Breast epithelium (tissue), 3 donors: ENCODE measurements at regions not wholly inside any gene's neighbourhood (a gene's known extent, or its start where the extent isn't known, plus 50 kb on each side); places are given as distances from the start of the nearest gene placed in this dataset.

Experiments
- POLR2A ChIP-seq: fragments of 450-650 bp; IDR thresholded peaks from one replicate; pipeline ENCODE4 v1.6.1; 2016; ENCODE audit warnings: antibody characterized with exemption, mild to moderate bottlenecking, moderate library complexity
- POLR2AphosphoS5 ChIP-seq, 3 donors: sonication (generic); formaldehyde crosslinking; IDR thresholded peaks; one replicate each; pipeline ENCODE4 v1.6.1; 2017; ENCODE audit warnings: antibody characterized with exemption in 3 of 3
- TF ChIP-seq, protein P1 (sequence below), 3 donors: fragments of 450-650 bp; IDR thresholded peaks; one replicate each; pipeline ENCODE4 v1.5.1; 2016 to 2017; ENCODE audit warnings: antibody characterized with exemption in 3 of 3, mild to moderate bottlenecking in 3 of 3, moderate library complexity in 3 of 3

DNA sequence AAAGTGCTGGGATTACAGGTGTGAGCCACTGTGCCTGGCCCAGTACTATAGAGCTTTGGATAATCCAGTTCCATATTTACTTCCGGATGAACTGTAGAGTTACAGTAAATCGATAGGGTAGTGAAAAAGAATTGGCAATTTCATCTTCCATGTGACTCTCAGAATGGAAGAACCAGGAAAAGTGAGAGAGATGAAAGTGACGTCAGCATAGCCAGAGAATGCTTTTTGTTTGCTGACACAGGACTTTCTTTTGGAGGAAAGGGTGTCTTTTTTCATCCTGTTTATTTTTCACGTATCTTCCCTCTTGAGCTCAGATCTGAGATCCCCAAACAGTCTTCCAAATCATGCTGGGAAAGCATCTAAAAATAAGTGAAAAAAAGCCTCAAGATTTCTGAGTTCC lies 91.2 kb upstream of the KCNAB1 start:
- TF ChIP-seq, protein P1, sequence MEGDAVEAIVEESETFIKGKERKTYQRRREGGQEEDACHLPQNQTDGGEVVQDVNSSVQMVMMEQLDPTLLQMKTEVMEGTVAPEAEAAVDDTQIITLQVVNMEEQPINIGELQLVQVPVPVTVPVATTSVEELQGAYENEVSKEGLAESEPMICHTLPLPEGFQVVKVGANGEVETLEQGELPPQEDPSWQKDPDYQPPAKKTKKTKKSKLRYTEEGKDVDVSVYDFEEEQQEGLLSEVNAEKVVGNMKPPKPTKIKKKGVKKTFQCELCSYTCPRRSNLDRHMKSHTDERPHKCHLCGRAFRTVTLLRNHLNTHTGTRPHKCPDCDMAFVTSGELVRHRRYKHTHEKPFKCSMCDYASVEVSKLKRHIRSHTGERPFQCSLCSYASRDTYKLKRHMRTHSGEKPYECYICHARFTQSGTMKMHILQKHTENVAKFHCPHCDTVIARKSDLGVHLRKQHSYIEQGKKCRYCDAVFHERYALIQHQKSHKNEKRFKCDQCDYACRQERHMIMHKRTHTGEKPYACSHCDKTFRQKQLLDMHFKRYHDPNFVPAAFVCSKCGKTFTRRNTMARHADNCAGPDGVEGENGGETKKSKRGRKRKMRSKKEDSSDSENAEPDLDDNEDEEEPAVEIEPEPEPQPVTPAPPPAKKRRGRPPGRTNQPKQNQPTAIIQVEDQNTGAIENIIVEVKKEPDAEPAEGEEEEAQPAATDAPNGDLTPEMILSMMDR (IDR thresholded peaks at IDR 0.05): no peak
- TF ChIP-seq POLR2A: no peak
- TF ChIP-seq POLR2AphosphoS5 (IDR thresholded peaks at IDR 0.05): no peak
